HTR-8/SVneo (cell line): ENCODE measurements at regions not wholly inside any gene's neighbourhood (a gene's known extent, or its start where the extent isn't known, plus 50 kb on each side); places are given as distances from the start of the nearest gene placed in this dataset.

ENCODE experiments used
- DNase-seq: peaks from one replicate; pipeline ENCODE4 v3.0.0; 2011; ENCODE audit warnings: low spot score, mixed read lengths; ENCODE audit not compliant: insufficient read length
- FAIRE-seq: peaks from 2 replicates; lab custom pipeline; 2011; peaks lifted over from hg19 to GRCh38; lab: Jason Lieb, UNC

DNA sequence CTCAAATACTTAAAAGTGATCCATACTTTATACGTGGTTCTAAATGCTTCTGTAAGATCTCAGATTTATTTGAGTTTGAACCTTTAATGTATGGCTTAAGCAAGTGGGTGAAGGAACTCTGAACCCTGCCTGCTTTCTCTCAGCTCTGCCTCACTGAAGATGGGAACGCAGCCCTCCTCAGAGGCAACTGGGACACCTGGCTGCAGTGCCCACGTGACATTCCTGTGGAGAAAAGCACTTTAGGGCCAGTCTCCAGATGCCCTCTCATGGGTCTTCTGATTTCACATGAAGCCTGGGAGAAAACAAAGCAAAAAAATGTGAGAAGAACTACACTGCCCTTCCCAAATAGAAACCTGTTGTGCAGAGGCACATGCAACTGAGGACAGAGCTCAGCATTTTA lies 242.6 kb upstream of the ANKRD30A start:
- DNase-seq (no peak), FAIRE-seq (no peak)

DNA sequence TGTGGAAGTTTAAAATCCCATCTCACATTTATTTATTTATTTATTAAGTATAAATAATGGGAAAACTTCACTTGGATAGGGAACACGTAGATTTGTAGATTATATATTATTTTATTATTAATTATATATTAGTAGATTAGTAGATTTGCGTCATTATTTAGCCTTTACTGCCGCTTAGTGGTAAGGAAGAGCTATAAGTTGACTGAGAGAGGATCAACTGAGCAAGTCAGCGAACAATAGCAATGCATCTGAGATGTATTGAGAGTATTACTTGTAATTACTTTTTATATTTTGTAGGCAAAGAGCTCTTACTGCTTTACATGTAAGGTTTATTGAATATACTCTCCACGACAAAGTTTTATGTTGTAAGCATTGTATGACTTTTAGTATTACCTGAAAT lies 244.5 kb upstream of the ANKRD30A start:
- peak; percentile 31 for DNase-seq
- no peak for FAIRE-seq

DNA sequence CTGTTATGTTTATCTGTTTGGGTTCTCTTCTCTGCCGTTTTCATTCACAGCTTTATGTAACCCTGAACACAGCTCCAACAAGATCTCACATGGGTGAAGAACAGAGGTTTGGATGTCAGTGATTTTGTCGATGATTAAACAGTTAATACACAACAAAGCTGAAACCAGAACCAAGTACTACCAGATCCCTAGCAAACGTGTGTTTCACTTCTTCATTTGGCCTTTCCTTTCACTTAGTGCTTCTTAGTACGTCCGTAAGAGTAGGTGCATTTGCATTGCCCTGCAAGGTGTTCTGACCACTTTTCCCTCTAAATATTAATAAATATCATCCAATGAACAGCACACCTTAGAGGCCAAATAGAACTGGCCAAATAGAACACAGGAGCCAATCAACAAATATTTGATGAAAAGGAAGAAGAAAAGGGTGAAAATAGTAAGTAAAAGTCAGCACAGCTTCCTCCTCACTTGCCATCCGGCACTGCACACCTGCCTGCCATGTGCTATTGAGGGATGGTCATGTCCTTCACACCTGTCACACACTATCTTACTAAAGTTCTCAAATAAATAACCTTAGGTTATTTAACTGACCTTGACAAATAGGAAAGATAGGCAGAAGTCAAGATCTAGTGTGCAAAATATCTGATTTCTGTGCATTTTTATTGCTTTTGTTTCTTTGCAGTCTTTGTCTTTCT lies 252.6 kb upstream of the ANKRD30A start:
- FAIRE-seq: no peak
- DNase-seq: no peak

DNA sequence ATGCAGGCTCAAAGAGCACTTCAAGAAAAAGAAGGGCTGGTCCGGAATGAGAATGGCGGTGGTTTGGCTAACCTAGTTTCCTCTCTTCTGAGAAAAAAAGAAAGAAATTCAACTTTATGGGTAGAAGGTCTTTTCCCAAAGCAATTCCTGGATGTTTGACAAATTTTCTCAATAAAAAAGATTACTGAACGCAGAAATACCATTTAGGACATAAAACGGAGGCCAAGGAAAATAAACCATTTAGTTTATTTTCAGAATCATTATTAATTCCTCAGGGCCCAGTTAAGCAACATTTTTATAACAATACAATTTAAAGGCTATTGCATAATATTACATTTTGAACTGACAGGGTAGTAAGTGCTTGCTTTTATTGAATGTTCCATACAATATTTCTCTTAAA lies 284.6 kb upstream of the ANKRD30A start:
- DNase-seq: no peak
- FAIRE-seq: no peak

DNA sequence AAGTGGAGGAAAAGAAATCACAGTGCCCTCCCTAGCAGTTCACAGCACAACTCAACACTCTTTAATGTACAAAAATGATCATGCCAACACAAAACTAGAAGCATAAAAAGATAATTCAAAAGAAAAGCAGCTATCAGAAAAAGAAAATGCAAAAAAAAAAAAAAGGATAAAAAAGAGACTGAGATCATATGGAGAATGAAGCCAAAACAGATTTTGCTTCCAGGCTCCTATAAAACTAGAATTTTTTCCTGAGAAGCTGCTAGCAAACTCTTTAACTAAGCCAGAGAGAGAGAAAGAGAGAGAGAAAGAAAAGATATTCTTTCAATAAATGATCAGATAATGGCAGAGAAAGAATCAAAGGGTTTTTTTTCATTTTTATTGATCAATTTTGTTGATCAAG lies 288.0 kb upstream of the ANKRD30A start:
- FAIRE-seq: no peak
- DNase-seq: no peak

DNA sequence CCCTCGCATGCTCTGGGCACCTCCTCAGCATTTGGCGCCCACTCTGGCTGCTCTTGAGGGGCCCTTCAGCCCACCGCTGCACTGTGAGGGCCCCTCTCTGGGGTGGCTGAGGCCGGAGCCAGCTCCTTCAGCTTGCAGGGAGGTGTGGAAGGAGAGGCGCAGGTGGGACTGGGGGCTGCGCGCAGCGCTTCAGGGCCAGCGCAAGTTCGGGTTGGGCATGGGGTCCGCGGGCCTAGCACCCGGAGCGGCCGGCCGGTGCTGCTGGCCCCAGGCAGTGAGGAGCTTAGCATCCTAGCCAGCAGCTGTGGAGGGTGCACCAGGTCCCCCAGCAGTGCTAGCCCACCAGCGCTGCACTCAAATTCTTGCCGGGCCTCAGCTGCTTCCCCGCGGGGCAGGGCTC lies 305.6 kb upstream of the ANKRD30A start:
- DNase-seq (no peak), FAIRE-seq (no peak)

DNA sequence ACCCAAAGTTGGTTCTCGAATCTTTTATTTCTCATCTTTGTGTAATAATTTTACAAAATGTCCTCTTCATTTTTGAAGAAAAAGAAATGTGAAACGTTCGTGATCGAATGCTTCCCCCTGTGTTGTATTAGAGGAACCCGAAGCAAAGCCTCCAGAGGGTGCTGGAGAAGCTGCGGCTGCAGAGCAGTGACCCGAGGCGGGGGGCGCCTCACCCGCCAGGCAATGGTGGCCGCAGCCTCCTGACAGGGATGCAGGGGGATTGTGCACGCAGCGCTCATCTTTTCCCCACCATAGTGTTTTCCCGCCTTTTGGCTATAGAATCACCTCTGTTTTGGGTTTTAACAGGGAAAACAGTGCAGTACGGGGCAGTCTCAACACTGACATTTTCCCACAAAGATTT lies 307.5 kb upstream of the ANKRD30A start:
- no peak for FAIRE-seq
- DNase-seq: no peak

DNA sequence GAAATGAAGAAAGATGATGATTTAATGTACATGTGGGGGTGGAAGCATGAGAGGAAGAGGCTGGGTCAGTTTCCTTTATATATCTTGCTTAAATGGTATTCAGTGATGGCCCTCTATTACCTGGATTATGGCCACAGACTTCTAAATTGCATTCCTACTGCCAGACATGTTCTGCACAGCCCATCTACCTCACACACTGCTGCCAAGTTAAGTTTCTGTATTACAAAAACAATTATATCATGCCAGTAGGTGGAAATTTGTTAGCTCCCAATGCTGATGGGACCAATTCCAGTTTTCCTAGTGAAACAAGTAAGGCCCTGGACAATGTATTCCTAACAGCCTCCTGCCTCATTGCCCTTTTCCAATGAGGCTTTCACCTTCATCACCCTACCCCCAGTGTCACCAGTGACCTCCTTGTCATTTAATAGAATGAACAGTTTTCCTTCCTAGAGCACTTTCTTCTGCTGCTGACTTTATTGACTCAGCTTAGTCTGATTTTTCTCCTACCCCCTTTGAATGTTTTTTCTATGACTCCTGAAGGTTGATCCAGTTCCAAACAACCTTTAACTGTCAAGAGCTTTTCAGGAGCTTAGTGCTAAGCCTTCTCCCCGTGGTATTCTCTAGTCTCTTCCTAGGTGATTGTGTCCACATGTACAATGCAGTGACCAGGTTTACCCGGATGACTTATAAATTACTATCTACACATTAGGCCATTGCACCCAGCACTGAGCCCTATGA lies 316.6 kb upstream of the ANKRD30A start:
- FAIRE-seq: no peak
- no peak for DNase-seq

DNA sequence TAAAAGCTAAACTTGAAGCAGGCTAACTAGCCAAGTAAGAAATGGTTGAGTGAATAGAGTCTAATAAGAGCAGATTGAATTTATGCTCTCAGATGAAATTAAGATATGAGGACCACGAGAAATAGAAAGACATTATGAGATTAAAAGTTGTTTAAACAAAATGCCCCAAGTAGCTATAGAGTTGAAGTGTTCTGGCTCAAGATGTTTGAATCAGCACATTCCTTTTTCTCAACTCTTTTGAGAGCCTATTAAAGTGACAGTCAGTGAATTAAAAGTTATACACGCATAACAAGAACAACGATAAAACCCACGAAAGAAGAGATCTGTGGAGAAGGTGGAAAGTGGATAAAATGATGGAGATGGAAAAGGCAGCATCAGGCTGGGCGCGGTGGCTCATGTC lies 322.2 kb upstream of the ANKRD30A start:
- no peak for DNase-seq
- no peak for FAIRE-seq

DNA sequence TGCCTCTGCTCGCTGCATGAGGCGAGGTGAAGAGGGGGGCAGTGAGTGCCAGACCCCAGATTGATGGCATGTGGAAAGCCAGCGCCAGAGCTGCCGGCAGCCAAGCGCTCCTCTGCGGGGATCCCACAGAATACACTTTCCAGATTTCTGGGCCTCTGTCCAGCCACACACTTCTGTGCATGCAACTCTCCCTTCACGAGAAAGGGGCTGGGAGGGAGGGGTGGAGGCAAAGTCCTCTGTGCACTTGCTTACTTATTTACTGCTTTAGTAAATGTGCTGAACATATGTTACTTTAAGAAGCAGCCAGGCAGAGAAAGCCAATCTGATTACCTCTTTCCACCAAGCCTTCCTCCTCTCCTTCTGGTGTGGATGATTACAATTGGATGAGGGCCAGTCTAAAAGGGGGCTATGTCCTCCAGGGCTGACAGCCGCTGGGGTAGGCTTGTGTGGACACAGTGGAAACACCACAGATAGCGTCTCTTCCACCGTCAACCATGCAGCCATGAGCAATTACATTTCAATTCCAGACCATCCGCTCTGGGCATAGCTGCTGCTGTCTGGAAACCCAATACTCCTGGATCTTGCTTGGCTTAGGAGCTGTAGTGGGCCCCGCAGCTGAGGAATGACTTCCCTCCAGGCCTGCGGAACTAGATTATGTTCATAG lies 322.8 kb upstream of the ANKRD30A start:
- FAIRE-seq: no peak
- no peak for DNase-seq

DNA sequence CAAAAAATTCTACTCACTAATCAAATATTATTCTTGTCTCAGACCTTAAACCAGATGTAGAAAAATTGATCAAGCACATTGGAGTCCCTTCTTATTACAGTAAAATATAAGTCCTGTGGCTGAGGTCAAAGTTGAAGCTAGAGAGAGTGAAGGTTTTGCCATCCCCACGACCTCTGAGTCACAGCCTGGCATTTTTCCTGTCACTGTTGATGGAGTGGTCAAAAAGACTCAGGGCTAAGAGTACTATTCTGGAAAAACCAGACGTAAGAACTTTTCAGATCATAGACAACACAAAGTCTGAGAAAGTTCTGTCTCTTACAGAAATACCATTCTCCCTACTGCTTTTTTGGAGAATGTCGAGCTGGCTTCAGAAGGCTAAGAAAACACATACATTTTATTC lies 323.7 kb upstream of the ANKRD30A start:
- FAIRE-seq (no peak), DNase-seq (no peak)

DNA sequence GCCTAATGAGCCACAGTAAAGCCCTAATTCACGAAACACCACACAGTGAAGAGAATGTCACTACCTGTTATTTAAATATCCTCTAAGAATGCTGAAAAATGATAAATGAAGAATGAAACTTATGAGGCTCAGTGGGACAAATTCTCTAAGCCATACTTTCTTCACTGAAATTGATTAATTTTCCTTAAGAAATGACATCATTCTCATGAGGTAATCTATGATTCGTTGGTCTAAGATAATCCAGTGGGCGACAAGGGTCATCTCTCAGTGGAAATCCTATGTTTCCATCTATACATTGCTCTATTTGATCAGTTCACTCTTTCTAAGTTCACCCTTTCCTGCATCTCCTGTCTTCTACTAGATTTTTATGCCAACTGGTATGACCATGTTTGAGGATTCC lies 330.4 kb upstream of the ANKRD30A start:
- no peak for FAIRE-seq
- DNase-seq: no peak

DNA sequence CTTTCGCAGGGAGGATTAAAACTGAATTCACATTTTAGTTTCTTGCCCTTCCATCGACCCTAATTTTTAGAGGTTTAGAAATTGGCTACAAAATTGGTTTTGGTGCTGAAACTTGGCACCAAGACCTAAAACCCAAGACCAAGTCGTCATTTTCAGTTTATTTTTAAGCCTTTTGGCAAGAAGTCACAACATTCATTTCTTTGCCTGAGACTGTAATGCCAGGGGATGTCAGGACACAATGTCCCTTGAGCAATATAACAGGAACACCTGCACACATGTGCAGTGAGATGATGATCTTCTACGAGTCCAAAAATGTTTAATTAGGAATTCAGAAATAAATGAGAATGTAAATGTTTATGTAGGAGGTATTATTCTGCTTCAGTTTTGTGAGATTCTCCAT lies 335.4 kb upstream of the ANKRD30A start:
- FAIRE-seq: no peak
- DNase-seq: no peak

DNA sequence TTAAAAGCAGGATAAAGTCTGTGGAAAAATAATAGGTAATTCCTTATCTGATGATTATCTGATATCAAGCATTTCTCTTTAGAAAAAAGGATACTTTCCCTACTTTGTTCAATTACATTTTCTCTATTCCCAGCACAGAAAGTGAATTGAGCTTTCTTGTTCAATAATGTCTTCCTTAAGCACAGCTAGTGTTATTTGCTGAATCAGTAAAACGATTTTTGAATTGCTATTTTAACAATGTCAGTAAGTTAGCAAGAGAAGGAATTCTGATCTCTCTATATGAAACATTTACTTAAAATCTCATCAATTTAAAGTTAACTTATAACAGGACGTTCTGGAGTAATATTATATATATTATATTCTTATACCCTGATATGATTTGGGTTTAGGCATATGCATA lies 337.2 kb upstream of the ANKRD30A start:
- FAIRE-seq: no peak
- DNase-seq: no peak

DNA sequence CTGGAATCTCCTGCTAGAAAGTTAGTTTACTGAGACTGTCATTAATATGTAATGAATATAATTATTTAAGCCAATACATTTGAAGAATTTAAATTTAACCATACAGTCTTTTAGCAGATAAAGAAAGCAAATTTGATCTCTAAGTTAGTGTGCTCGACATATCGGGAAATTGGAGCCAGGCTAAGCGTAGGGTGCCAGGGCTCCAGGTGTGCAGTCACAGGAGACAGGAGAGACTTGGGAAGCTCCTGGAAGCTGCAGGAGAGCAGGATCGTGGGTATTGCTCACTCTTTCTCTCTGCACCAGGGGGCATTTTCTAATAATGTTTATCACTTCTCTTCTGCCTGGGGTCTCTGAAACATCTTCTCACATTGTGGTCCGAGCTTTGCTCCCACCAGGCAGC lies 342.0 kb upstream of the ANKRD30A start:
- DNase-seq (no peak), FAIRE-seq (no peak)

DNA sequence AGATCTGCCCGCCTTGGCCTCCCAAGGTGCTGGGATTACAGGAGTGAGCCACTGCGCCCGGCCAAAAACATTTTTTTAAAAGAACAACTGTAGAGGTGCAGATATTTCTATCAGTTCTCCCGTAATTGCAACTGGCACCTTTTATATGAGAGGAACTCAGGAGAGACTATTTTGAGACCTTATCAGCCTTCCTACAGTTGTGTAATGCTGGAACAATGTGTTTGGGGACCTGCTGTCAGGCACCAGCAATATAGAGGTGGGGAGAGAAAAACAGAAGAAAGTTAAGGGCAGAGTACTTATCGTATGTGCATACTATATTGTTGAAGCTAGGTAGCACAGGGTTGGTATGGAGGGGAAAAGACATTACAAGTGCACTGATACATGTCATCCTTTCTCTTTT lies 343.8 kb upstream of the ANKRD30A start:
- no peak for FAIRE-seq
- DNase-seq: no peak

DNA sequence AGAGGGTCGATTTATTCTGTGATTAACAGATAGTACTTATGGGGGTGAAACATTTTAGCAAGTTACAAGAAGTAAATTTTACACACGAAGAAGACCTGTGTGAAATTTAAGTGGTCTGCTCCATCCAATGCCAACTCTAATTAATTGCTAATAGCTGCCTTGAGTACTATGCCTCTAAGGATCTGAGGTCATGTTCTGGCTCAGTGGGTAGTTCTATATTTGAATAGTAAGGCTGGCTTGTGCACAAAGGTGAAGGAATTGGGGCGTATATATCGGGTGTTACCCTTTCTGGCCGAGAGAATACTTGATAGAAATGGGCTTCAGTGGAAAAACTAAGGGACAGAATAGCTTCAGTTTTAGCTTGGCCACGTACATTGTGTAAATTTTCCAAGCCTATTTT lies 345.2 kb upstream of the ANKRD30A start:
- FAIRE-seq (no peak), DNase-seq (no peak)

DNA sequence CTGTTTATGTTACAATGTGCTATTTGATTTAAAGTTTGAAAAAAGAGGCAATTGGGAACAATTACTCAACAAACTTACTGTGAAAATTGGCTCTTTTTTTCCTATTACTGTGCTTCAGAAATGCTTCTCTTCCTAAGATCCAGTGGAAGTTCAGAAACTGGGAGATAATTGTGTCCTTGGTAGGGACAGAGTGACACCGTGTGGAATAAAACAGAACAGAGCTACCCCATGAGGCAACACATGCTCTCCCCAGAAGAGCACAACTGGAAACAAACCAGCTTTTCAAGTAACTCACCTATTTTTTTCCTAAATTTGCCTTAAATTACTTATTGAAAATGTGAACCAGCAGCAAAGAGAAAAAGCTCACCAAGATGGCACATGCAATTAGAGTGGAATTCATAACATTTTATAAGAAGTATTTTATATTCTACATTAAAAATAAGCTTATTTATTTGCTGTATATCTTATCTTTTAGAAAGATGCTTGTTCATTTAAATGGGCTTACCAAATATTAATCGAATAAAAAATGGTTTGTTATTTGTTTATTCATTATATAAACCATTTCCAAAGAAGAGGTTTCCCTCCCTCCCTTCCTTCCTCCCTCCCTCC lies 346.1 kb upstream of the ANKRD30A start:
- peak; percentile 31 for FAIRE-seq
- peak; percentile 60 for DNase-seq

DNA sequence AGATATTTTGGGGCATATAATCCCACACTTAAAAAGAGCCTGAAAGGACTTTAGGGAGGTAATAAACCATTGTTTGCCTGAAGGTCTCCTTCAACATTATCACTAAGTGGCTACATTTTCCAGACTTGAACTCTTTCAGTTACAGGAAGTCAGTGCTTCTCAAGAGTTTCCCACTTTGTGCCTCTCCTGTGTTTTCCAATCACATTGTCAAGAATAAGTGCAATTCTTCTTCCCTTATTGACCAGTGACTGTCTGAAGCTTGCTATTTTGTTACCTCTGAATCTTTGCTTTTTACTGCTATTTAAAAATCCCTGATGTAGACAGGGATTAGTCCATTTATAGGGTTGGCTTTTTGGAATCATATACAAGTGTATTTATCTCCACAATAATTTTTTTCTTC lies 346.7 kb upstream of the ANKRD30A start:
- FAIRE-seq (no peak), DNase-seq (no peak)

DNA sequence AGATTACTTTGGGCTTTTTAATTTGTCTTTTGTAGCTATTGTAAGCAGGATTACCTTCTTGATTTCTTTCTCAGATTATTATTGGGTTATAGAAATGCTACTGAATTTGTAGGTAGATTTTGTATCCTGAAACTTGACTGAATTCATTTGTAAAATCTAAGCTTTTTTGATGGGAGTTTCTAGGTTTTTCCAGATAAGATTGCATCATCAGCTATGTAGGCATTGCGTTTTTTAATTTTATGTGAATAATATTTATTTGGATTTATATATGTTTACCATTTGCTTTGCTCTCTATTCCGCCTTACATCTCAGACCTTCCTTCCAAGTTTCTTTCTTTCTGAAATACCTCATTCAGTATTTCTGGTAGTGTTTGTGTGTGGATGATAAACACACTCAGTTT lies 351.7 kb upstream of the ANKRD30A start:
- DNase-seq (no peak), FAIRE-seq (no peak)

DNA sequence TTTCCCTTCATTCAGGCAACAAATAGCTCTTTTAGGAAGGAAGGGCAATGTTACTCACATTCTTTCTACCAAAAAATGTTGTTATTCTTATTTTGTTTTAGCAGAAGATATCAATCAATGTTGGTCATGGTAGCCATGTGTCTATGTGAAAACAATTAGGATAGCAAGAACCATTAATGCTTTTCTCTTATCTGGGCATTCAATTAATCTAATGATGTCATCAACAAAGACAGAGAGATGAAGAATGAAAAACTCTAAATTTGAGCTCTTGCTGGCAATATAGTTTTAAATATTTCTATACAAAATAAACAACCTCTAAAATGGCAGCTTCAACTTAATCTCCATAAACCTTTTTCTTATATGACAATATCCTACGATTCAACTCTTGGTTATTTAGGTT lies 353.7 kb upstream of the ANKRD30A start:
- DNase-seq: no peak
- no peak for FAIRE-seq
